ENCODE measurements at regions not wholly inside any gene's neighbourhood (a gene's known extent, or its start where the extent isn't known, plus 50 kb on each side); places are given as distances from the start of the nearest gene placed in this dataset.

- TF ChIP-seq, protein P1, sequence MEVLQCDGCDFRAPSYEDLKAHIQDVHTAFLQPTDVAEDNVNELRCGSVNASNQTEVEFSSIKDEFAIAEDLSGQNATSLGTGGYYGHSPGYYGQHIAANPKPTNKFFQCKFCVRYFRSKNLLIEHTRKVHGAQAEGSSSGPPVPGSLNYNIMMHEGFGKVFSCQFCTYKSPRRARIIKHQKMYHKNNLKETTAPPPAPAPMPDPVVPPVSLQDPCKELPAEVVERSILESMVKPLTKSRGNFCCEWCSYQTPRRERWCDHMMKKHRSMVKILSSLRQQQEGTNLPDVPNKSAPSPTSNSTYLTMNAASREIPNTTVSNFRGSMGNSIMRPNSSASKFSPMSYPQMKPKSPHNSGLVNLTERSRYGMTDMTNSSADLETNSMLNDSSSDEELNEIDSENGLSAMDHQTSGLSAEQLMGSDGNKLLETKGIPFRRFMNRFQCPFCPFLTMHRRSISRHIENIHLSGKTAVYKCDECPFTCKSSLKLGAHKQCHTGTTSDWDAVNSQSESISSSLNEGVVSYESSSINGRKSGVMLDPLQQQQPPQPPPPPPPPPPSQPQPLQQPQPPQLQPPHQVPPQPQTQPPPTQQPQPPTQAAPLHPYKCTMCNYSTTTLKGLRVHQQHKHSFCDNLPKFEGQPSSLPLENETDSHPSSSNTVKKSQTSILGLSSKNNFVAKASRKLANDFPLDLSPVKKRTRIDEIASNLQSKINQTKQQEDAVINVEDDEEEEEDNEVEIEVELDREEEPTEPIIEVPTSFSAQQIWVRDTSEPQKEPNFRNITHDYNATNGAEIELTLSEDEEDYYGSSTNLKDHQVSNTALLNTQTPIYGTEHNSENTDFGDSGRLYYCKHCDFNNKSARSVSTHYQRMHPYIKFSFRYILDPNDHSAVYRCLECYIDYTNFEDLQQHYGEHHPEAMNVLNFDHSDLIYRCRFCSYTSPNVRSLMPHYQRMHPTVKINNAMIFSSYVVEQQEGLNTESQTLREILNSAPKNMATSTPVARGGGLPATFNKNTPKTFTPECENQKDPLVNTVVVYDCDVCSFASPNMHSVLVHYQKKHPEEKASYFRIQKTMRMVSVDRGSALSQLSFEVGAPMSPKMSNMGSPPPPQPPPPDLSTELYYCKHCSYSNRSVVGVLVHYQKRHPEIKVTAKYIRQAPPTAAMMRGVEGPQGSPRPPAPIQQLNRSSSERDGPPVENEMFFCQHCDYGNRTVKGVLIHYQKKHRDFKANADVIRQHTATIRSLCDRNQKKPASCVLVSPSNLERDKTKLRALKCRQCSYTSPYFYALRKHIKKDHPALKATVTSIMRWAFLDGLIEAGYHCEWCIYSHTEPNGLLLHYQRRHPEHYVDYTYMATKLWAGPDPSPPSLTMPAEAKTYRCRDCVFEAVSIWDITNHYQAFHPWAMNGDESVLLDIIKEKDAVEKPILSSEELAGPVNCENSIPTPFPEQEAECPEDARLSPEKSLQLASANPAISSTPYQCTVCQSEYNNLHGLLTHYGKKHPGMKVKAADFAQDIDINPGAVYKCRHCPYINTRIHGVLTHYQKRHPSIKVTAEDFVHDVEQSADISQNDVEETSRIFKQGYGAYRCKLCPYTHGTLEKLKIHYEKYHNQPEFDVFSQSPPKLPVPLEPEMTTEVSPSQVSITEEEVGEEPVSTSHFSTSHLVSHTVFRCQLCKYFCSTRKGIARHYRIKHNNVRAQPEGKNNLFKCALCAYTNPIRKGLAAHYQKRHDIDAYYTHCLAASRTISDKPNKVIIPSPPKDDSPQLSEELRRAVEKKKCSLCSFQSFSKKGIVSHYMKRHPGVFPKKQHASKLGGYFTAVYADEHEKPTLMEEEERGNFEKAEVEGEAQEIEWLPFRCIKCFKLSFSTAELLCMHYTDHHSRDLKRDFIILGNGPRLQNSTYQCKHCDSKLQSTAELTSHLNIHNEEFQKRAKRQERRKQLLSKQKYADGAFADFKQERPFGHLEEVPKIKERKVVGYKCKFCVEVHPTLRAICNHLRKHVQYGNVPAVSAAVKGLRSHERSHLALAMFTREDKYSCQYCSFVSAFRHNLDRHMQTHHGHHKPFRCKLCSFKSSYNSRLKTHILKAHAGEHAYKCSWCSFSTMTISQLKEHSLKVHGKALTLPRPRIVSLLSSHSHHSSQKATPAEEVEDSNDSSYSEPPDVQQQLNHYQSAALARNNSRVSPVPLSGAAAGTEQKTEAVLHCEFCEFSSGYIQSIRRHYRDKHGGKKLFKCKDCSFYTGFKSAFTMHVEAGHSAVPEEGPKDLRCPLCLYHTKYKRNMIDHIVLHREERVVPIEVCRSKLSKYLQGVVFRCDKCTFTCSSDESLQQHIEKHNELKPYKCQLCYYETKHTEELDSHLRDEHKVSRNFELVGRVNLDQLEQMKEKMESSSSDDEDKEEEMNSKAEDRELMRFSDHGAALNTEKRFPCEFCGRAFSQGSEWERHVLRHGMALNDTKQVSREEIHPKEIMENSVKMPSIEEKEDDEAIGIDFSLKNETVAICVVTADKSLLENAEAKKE (CRISPR knock-in tag; IDR thresholded peaks at IDR 0.05), result no peak
- TF ChIP-seq CTCF (conservative IDR thresholded peaks at IDR 0.05; ENCODE audit: low read depth in 2 of 2) (no peak), CREB1 (CRISPR knock-in tag; IDR thresholded peaks at IDR 0.05; ENCODE audit: low read depth) (no peak), NANOG (IDR thresholded peaks at IDR 0.05; ENCODE audit: borderline replicate concordance) (no peak), EZH2 (IDR thresholded peaks at IDR 0.05; ENCODE audit: low read depth, unreplicated experiment) (no peak)
These were observed 466.0 kb upstream of the ARRDC3 start (continued) for GRCh38 chr5:91849069-91849468.

DNA sequence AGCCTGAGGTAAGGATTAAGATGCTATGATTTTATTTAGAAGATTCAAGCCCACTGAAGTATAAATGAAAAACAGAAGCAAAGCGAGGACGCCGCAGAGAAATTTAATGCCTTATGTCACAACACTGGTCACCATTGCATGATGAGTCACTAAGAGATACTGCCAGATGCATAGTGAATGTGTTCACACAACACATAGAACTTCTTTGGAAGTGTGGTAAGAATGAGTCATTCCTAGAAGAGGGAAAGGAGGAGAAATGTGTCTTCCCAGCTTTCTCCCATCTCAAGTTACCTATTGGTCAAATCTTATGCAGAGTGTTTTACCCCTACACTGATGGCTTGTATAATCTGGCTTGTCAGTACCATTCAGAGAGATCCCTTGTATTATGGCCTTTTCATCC, 465.3 kb upstream of the ARRDC3 start:
- H3K4me1 Mint-ChIP-seq, result peaks cover 26% of the 10 kb centered on the region
- DNase-seq (ENCODE audit: low spot score), result no peak
- peak overlapping the region; percentile 1; the same call in 1 of the 2 replicates for H3K27ac Mint-ChIP-seq
- Histone ChIP-seq H3F3A (replicated peaks; ENCODE audit: low read depth) (no peaks in the 10 kb centered on the region), H3K79me2 (replicated peaks; ENCODE audit: insufficient read depth) (no peaks in the 10 kb centered on the region), H4K20me1 (replicated peaks; ENCODE audit: insufficient read depth) (no peaks in the 10 kb centered on the region), H3K27me3 (ENCODE audit: insufficient read depth) (no peaks in the 10 kb centered on the region), H3K4me2 (no peak overlapping the region), H2AFZ (no peak overlapping the region), H3K4me1 (ENCODE audit: insufficient read depth) (peaks cover 23% of the 10 kb centered on the region; the same call in 1 of the 2 replicates), H3K27ac (ENCODE audit: low read depth) (no peak overlapping the region), H3K9me2 (ENCODE audit: insufficient read depth) (peaks cover 2% of the 10 kb centered on the region; the same call in 1 of the 2 replicates), H3K36me3 (ENCODE audit: insufficient read depth) (no peaks in the 10 kb centered on the region), H3K4me3 (no peak overlapping the region)
- ATAC-seq, result no peak
- peaks cover 1% of the 10 kb centered on the region for H3K27me3 Mint-ChIP-seq (ENCODE audit: insufficient read depth, low read depth, poor library complexity)
- no peaks in the 10 kb centered on the region for H3K9me3 Mint-ChIP-seq
- no peak overlapping the region for H3K4me3 Mint-ChIP-seq
- H3K36me3 Mint-ChIP-seq (ENCODE audit: low read depth), result no peaks in the 10 kb centered on the region
- TF ChIP-seq CTCF (conservative IDR thresholded peaks at IDR 0.05; ENCODE audit: low read depth in 2 of 2), result no peak
- TF ChIP-seq POLR2AphosphoS5 (IDR thresholded peaks at IDR 0.05; ENCODE audit: low read depth), result no peak
- no peak for TF ChIP-seq JUNB (IDR thresholded peaks at IDR 0.05; ENCODE audit: unreplicated experiment)
- no peak for TF ChIP-seq EZH2 (IDR thresholded peaks at IDR 0.05; ENCODE audit: low read depth, unreplicated experiment)
- no peak for TF ChIP-seq EZH2phosphoT487 (IDR thresholded peaks at IDR 0.05; ENCODE audit: unreplicated experiment)
- TF ChIP-seq ZNF114 (CRISPR knock-in tag; IDR thresholded peaks at IDR 0.05), result no peak
- TF ChIP-seq ZNF331 (CRISPR knock-in tag; IDR thresholded peaks at IDR 0.05; ENCODE audit: low read depth), result no peak
- no peak for TF ChIP-seq NANOG (IDR thresholded peaks at IDR 0.05; ENCODE audit: borderline replicate concordance)
- TF ChIP-seq, protein P2, sequence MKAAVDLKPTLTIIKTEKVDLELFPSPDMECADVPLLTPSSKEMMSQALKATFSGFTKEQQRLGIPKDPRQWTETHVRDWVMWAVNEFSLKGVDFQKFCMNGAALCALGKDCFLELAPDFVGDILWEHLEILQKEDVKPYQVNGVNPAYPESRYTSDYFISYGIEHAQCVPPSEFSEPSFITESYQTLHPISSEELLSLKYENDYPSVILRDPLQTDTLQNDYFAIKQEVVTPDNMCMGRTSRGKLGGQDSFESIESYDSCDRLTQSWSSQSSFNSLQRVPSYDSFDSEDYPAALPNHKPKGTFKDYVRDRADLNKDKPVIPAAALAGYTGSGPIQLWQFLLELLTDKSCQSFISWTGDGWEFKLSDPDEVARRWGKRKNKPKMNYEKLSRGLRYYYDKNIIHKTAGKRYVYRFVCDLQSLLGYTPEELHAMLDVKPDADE (IDR thresholded peaks at IDR 0.05), result no peak

Measured in GM23338 (cell line).